ENCODE measurements at regions not wholly inside any gene's neighbourhood (a gene's known extent, or its start where the extent isn't known, plus 50 kb on each side); places are given as distances from the start of the nearest gene placed in this dataset.
A peak's percentile ranks its signal among the peaks of the same experiment; 100 is the strongest.

GRCh38 chr2:236943068-236943467 is 142.6 kb upstream of the COPS8 start:
- H3K4me3 ChIP-seq (ENCODE audit: low read depth, low read length) = no peak overlapping the region
- H3K4me1 ChIP-seq (ENCODE audit: control insufficient read depth in 1 of 2, insufficient read depth in 2 of 2, low read length in 2 of 2) = peaks cover 0 to 6% of the 10 kb centered on the region in 2 experiments
- peak overlapping the region; percentile 59 for H3K23ac ChIP-seq (ENCODE audit: low read length)
- no peaks in the 10 kb centered on the region for H3K27me3 ChIP-seq (ENCODE audit: insufficient read depth, low read length)
- H2AFZ ChIP-seq (ENCODE audit: insufficient read depth, low read length, poor library complexity) = no peak overlapping the region
- H3K9me3 ChIP-seq (ENCODE audit: insufficient read depth, low read depth, low read length) = no peaks in the 10 kb centered on the region
- no peak overlapping the region for H2AK5ac ChIP-seq (ENCODE audit: low read length)
- no peak for DNase-seq
- H4K12ac ChIP-seq (ENCODE audit: low read depth, low read length) = no peak overlapping the region
- H3K4me2 ChIP-seq (ENCODE audit: low read length) = no peak overlapping the region
- no peaks in the 10 kb centered on the region for H3K36me3 ChIP-seq (ENCODE audit: control insufficient read depth in 1 of 2, insufficient read depth in 2 of 2, low read length in 2 of 2)
- no peak overlapping the region for H4K91ac ChIP-seq (ENCODE audit: low read depth, low read length)
- H3K14ac ChIP-seq (ENCODE audit: low read length) = no peak overlapping the region
- H2BK12ac ChIP-seq (ENCODE audit: low read length) = no peak overlapping the region
- no peak overlapping the region for H3K18ac ChIP-seq (ENCODE audit: low read length)
- no peak overlapping the region for H4K8ac ChIP-seq (ENCODE audit: low read depth, low read length)
- no peaks in the 10 kb centered on the region for H3K79me2 ChIP-seq (ENCODE audit: control insufficient read depth, insufficient read depth, low read length, poor library complexity)
- no peak overlapping the region for H3K4ac ChIP-seq (ENCODE audit: low read depth, low read length)
- no peak overlapping the region for H3K27ac ChIP-seq (ENCODE audit: low read depth, low read length)
- H3K79me1 ChIP-seq (ENCODE audit: low read length) = no peaks in the 10 kb centered on the region
- H3K9ac ChIP-seq (ENCODE audit: low read length) = no peak overlapping the region
- H2BK5ac ChIP-seq (ENCODE audit: low read depth, low read length, poor library complexity) = no peak overlapping the region
- WGBS (ENCODE audit: extremely low coverage, insufficient coverage, insufficient read length) = no CpG with 5 or more reads among the region's 6 CpGs
- no peak overlapping the region for H2BK120ac ChIP-seq (ENCODE audit: insufficient read depth, low read length, poor library complexity)

- no peak overlapping the region for H2BK12ac ChIP-seq (ENCODE audit: low read length)
- H3K9ac ChIP-seq (ENCODE audit: low read length) = no peak overlapping the region
- H3K14ac ChIP-seq (ENCODE audit: low read length) = no peak overlapping the region
- peaks cover 0 to 6% of the 10 kb centered on the region in 2 experiments for H3K4me1 ChIP-seq (ENCODE audit: control insufficient read depth in 1 of 2, insufficient read depth in 2 of 2, low read length in 2 of 2)
- H3K4me3 ChIP-seq (ENCODE audit: low read depth, low read length) = no peak overlapping the region
- no peak overlapping the region for H4K12ac ChIP-seq (ENCODE audit: low read depth, low read length)
- H3K79me2 ChIP-seq (ENCODE audit: control insufficient read depth, insufficient read depth, low read length, poor library complexity) = no peaks in the 10 kb centered on the region
- no peak overlapping the region for H2AFZ ChIP-seq (ENCODE audit: insufficient read depth, low read length, poor library complexity)
- H2BK5ac ChIP-seq (ENCODE audit: low read depth, low read length, poor library complexity) = no peak overlapping the region
- no peak overlapping the region for H3K4me2 ChIP-seq (ENCODE audit: low read length)
- DNase-seq = no peak
- no peaks in the 10 kb centered on the region for H3K36me3 ChIP-seq (ENCODE audit: control insufficient read depth in 1 of 2, insufficient read depth in 2 of 2, low read length in 2 of 2)
- H3K79me1 ChIP-seq (ENCODE audit: low read length) = no peaks in the 10 kb centered on the region
- H3K23ac ChIP-seq (ENCODE audit: low read length) = no peak overlapping the region
- no peak overlapping the region for H4K91ac ChIP-seq (ENCODE audit: low read depth, low read length)
- no CpG with 5 or more reads among the region's 3 CpGs for WGBS (ENCODE audit: extremely low coverage, insufficient coverage, insufficient read length)
- H3K4ac ChIP-seq (ENCODE audit: low read depth, low read length) = no peak overlapping the region
- no peak overlapping the region for H3K27ac ChIP-seq (ENCODE audit: low read depth, low read length)
- no peaks in the 10 kb centered on the region for H3K27me3 ChIP-seq (ENCODE audit: insufficient read depth, low read length)
- no peaks in the 10 kb centered on the region for H3K9me3 ChIP-seq (ENCODE audit: insufficient read depth, low read depth, low read length)
- H2BK120ac ChIP-seq (ENCODE audit: insufficient read depth, low read length, poor library complexity) = no peak overlapping the region
- H2AK5ac ChIP-seq (ENCODE audit: low read length) = no peak overlapping the region
- no peak overlapping the region for H3K18ac ChIP-seq (ENCODE audit: low read length)
- H4K8ac ChIP-seq (ENCODE audit: low read depth, low read length) = no peak overlapping the region
Measured at GRCh38 chr2:236943841-236944513, 141.7 kb upstream of the COPS8 start.

- no peak for DNase-seq
- no peak overlapping the region for H2BK120ac ChIP-seq (ENCODE audit: insufficient read depth, low read length, poor library complexity)
- no peak overlapping the region for H4K12ac ChIP-seq (ENCODE audit: low read depth, low read length)
- H3K4me1 ChIP-seq (ENCODE audit: control insufficient read depth in 1 of 2, insufficient read depth in 2 of 2, low read length in 2 of 2) = peaks cover 0 to 9% of the 10 kb centered on the region in 2 experiments
- no peak overlapping the region for H3K23ac ChIP-seq (ENCODE audit: low read length)
- H3K9ac ChIP-seq (ENCODE audit: low read length) = no peak overlapping the region
- no peak overlapping the region for H2AK5ac ChIP-seq (ENCODE audit: low read length)
- H3K79me2 ChIP-seq (ENCODE audit: control insufficient read depth, insufficient read depth, low read length, poor library complexity) = no peaks in the 10 kb centered on the region
- no peak overlapping the region for H3K4me3 ChIP-seq (ENCODE audit: low read depth, low read length)
- no peaks in the 10 kb centered on the region for H3K36me3 ChIP-seq (ENCODE audit: control insufficient read depth in 1 of 2, insufficient read depth in 2 of 2, low read length in 2 of 2)
- H4K8ac ChIP-seq (ENCODE audit: low read depth, low read length) = no peak overlapping the region
- H2BK12ac ChIP-seq (ENCODE audit: low read length) = no peak overlapping the region
- H2AFZ ChIP-seq (ENCODE audit: insufficient read depth, low read length, poor library complexity) = no peak overlapping the region
- H3K4me2 ChIP-seq (ENCODE audit: low read length) = no peak overlapping the region
- H3K79me1 ChIP-seq (ENCODE audit: low read length) = no peaks in the 10 kb centered on the region
- H3K4ac ChIP-seq (ENCODE audit: low read depth, low read length) = no peak overlapping the region
- no peak overlapping the region for H3K18ac ChIP-seq (ENCODE audit: low read length)
- H4K91ac ChIP-seq (ENCODE audit: low read depth, low read length) = no peak overlapping the region
- no peaks in the 10 kb centered on the region for H3K27me3 ChIP-seq (ENCODE audit: insufficient read depth, low read length)
- no peak overlapping the region for H3K27ac ChIP-seq (ENCODE audit: low read depth, low read length)
- no CpG with 5 or more reads among the region's 7 CpGs for WGBS (ENCODE audit: extremely low coverage, insufficient coverage, insufficient read length)
- no peak overlapping the region for H3K14ac ChIP-seq (ENCODE audit: low read length)
- no peak overlapping the region for H2BK5ac ChIP-seq (ENCODE audit: low read depth, low read length, poor library complexity)
- H3K9me3 ChIP-seq (ENCODE audit: insufficient read depth, low read depth, low read length) = no peaks in the 10 kb centered on the region
Measured at GRCh38 chr2:236944561-236944960, 141.1 kb upstream of the COPS8 start.

- Histone ChIP-seq H2BK120ac (ENCODE audit: insufficient read depth, low read length, poor library complexity) (no peak overlapping the region), H3K23ac (ENCODE audit: low read length) (no peak overlapping the region), H3K79me2 (ENCODE audit: control insufficient read depth, insufficient read depth, low read length, poor library complexity) (no peaks in the 10 kb centered on the region), H3K9me3 (ENCODE audit: insufficient read depth, low read depth, low read length) (no peaks in the 10 kb centered on the region), H3K36me3 (ENCODE audit: control insufficient read depth in 1 of 2, insufficient read depth in 2 of 2, low read length in 2 of 2) (no peaks in the 10 kb centered on the region), H2BK12ac (ENCODE audit: low read length) (no peak overlapping the region), H2BK5ac (ENCODE audit: low read depth, low read length, poor library complexity) (no peak overlapping the region), H4K91ac (ENCODE audit: low read depth, low read length) (no peak overlapping the region), H3K18ac (ENCODE audit: low read length) (no peak overlapping the region), H3K27me3 (ENCODE audit: insufficient read depth, low read length) (no peaks in the 10 kb centered on the region), H3K4ac (ENCODE audit: low read depth, low read length) (no peak overlapping the region), H3K9ac (ENCODE audit: low read length) (no peak overlapping the region), H4K8ac (ENCODE audit: low read depth, low read length) (no peak overlapping the region), H2AFZ (ENCODE audit: insufficient read depth, low read length, poor library complexity) (no peak overlapping the region), H3K79me1 (ENCODE audit: low read length) (no peaks in the 10 kb centered on the region), H3K27ac (ENCODE audit: low read depth, low read length) (no peak overlapping the region), H3K4me3 (ENCODE audit: low read depth, low read length) (no peak overlapping the region), H2AK5ac (ENCODE audit: low read length) (no peak overlapping the region), H3K14ac (ENCODE audit: low read length) (no peak overlapping the region), H4K12ac (ENCODE audit: low read depth, low read length) (no peak overlapping the region), H3K4me1 (ENCODE audit: control insufficient read depth in 1 of 2, insufficient read depth in 2 of 2, low read length in 2 of 2) (peaks cover 0 to 9% of the 10 kb centered on the region in 2 experiments), H3K4me2 (ENCODE audit: low read length) (no peak overlapping the region)
- DNase-seq = no peak
- WGBS (ENCODE audit: extremely low coverage, insufficient coverage, insufficient read length) = no CpG with 5 or more reads among the region's 6 CpGs
Measured at GRCh38 chr2:236945431-236946016, 140.2 kb upstream of the COPS8 start.
